ENCODE measurements at regions not wholly inside any gene's neighbourhood (a gene's known extent, or its start where the extent isn't known, plus 50 kb on each side); places are given as distances from the start of the nearest gene placed in this dataset.

DNA sequence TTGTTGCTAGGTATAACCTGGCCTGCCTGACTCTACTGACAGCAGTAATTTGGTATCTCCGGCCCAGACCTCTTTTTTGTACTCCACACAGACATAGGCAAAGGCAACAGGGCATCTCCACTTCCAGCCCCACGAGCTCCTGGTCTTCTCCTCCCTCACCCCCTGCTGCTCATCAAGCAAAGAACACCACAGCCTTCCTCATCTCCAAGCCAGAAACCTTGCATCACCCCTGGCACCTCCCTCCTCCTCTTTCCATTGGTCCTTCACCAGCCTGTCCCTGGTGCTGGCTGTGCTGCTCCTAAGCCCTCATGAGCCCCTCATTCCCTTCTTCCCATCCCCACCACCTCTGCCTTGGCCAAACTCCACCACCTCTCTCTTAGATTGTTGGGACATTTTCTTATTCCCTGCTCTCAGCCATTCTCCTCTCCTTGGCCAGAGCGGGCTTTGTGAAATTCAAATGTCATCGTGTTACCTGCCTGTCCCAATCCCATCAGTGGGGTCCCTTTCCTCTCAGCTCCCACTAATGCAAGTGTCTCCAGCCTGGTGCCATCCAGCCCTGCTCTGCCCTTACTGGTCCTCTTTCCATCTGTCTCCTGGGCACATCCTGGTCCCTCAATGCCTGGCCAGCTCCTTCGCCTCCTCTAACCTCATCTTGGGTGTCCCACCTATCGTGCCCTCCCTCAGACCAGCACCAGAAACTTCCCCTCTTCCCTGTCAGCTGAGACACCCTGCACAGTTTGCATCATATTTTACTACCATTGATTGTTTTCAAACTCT is 77.4 kb downstream of the INHBB start:
- no peak for DNase-seq (ENCODE audit: low read depth)
- in situ Hi-C loops (cut with HindIII; ENCODE audit: low pct_unique_long_range_greater_than_20kb, low sequenced_read_pairs), result no loop called here

DNA sequence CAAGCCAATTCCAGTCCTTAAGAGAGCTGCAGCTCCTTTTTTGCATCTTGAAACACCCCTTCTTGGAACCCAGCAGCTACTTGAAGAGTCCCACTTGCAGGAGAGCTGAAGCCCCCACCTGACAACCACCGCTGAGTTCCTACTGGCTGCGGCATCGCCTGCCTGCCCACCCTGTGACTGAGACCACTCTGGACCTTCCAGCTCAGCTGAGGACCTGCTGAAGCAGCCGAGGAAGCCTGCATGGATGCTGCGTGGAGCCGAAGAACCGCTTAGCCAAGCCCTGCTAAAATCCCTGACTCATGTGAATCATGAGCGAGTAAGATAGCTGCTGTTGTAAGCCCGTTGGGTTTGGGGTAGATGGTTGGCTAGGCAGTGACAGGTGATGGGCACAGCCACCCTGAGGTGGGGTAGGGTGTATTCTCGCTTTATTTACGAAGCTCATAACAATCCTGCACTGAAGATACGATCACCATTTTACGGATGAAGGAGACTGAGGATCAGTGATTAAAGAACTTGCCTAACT is 78.4 kb downstream of the INHBB start:
- in situ Hi-C loops (cut with HindIII; ENCODE audit: low pct_unique_long_range_greater_than_20kb, low sequenced_read_pairs), result no loop called here
- DNase-seq (ENCODE audit: low read depth), result no peak

GRCh38 chr2:120425014-120425413 is 79.1 kb downstream of the INHBB start:
- DNase-seq (ENCODE audit: low read depth), result no peak
- in situ Hi-C loops (cut with HindIII; ENCODE audit: low pct_unique_long_range_greater_than_20kb, low sequenced_read_pairs), result no loop called here

DNA sequence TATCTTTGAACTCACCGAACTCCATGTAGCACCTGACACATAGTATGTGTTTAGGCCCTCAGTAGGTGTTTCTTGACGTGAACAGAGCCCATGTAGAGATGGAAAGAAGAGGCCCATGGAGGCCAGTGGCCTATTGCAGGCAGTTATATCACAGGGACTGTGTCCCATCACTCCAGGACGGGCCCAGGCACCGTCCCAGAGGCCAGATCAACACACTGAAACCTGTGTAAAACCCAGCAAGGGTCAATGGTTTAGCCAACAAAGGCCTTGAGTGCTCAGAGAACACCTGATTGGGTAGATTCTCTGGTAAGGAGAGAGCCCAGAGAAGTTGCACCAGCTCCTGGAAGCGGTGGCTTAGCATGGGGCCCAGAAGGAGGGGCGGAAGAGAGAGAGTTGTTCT is 82.8 kb downstream of the INHBB start:
- in situ Hi-C loops (cut with HindIII; ENCODE audit: low pct_unique_long_range_greater_than_20kb, low sequenced_read_pairs), result no loop called here
- DNase-seq (ENCODE audit: low read depth), result no peak

DNA sequence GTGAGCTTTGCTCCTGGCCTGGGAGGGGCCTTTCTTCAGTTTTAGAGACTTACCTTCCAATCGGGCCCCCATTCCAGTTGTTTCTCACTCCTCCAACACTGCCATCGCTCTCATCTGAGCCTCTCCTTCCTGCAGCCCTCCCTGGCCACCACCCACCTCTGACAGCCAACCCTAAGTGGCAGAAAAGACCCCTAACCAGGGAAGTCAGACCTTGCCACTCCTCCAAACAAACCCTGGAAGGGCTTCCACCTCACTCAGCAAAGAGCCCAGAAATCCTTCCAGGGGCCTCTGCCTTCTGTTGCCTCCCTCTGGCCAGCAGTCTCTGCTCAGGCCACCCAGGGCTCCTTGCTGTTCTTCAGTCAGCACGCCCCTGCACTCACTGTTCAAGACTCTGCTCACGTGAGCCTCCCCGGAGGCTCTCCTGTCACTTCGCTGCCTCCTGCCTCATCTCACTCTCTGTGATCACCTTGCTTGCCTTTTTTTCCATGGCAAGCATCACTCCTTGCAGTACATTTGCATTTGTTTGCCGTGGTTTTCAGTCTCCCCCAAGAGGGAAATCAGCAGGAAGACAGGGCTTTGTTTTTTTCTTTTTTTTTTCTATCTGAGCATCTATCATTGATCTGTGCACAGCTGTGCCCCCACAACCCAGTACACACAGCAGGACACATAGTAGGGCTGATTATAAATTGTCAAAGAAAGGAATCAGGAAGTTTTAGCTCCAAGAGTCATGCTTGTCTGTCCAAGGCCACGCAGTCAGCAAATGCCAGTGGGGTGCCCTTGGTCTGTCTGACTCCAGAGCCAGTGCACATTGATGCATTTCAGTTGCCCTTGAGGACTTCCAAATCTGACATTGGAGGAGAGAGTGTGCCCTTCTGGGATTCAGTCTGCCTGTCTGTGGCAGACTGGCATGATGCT is 83.9 kb downstream of the INHBB start:
- in situ Hi-C loops (cut with HindIII; ENCODE audit: low pct_unique_long_range_greater_than_20kb, low sequenced_read_pairs), result no loop called here
- no peak for DNase-seq (ENCODE audit: low read depth)

DNA sequence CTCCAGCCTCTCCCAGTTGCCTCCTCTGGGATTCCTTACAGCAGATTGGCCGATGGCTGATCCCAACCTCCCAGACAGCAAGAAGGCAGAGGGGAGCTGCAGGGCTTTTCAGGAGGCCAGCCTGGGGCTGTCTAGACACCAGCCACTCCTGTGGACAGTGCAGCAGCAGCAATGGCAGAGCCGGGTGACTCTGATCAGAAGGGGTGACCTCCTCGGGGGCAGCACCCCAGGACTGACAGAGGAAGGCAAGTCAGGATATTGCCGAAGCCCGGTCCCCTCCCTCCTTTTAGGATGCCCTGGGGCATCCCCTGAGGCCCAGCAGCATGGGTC is 84.5 kb downstream of the INHBB start:
- in situ Hi-C loops (cut with HindIII; ENCODE audit: low pct_unique_long_range_greater_than_20kb, low sequenced_read_pairs), result no loop called here
- no peak for DNase-seq (ENCODE audit: low read depth)

DNA sequence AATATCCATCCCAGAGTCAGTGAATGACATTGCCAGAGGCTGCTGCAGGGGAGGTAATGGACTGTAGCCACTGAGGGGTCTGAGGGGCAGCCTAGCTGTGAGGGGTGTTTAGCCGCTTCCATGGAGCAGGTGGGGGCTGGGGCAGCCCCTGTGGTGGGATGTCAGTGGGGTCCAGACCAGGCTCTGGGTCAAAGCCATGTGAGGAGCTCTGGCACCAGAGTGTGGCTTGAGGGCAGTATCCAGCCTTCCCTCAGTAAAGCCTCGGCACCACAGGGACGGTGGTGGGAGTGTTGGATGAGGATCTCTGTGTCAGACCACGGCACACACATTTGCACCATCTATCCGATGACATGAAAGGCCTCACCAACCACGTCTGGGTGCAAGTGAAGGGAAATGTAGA is 85.0 kb downstream of the INHBB start:
- in situ Hi-C loops (cut with HindIII; ENCODE audit: low pct_unique_long_range_greater_than_20kb, low sequenced_read_pairs), result no loop called here
- DNase-seq (ENCODE audit: low read depth), result no peak

DNA sequence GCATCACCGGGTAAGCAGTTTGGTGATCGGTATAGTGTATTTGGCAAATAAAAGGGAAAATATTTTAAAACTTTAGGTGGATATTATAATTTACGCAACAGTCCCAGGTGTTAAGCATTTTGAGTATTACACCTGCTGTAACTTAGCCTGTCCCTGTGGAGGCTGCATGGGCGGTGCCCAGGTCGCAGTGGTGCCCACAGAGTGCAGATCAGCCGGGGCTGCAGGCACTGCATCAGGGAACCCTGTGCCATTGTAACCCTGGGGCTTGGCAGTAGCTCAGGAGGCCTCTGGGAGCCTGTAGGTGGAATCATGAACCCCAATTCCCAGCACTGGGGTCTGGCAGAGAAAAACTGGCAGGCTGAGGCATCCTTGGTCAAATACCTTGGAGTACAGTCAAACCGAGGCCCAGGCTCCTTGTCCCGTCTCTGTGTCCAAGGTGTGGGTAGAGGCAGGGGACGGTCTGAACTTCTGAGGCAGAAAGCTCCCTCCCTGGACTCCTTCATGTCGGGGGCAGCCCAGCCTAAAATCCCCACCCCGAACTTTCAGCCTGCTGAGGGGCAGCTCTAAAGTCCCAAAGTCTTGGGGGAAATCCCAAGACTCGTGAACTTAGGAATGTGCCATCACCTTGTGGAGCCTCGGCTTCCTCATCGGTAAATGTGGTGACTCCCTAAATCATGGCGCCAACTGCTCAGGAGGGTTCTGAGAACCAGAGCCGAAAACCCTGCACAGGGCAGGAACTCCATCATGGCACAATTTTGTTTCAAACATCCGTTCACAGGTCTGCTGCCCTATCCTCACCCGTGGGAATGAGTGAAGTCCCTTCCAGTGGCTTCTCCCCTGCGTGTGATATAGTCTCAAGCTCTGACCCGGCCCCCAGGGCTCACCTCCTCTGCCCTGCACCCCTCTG is 85.7 kb downstream of the INHBB start:
- DNase-seq (ENCODE audit: low read depth), result no peak
- in situ Hi-C loops (cut with HindIII; ENCODE audit: low pct_unique_long_range_greater_than_20kb, low sequenced_read_pairs), result no loop called here

DNA sequence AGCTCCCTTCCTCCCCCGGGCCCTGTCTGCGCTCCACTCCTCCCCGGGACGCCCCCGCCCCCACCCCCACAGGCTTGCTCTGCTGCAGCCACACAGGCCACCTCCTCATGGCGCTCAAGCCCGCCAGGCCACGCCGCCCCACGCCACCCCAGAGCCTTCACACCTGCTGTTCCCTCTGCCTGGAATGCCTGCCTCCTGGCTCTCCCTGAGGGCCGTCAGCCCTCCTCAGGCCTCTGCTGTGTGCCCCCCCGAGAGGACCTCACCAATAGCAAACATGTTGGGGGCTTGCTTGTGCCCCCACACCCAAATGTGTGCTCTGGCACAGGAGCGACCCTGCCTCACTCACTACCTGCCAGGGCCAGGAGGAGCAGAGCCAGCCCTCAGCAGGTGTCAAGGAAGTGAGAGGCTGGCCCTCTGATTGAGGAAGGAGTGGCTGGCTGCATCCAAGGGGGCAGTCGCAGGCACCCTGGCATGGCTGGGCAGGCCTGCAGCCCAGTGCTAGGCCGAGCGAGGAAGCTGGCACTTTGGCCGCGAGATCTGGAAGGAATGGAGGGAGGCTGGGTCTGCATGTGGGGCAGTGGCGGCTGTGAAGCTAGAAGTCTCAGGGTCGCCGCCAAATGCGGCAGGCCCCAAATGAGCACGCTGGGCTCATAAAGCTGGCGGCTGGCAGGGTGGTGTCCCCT is 86.5 kb downstream of the INHBB start:
- in situ Hi-C loops (cut with HindIII; ENCODE audit: low pct_unique_long_range_greater_than_20kb, low sequenced_read_pairs), result no loop called here
- DNase-seq (ENCODE audit: low read depth), result no peak

- in situ Hi-C loops (cut with HindIII; ENCODE audit: low pct_unique_long_range_greater_than_20kb, low sequenced_read_pairs), result no loop called here
- DNase-seq (ENCODE audit: low read depth), result no peak
Measured at GRCh38 chr2:120432976-120433815, 87.3 kb downstream of the INHBB start.

- DNase-seq (ENCODE audit: low read depth), result no peak
- in situ Hi-C loops (cut with HindIII; ENCODE audit: low pct_unique_long_range_greater_than_20kb, low sequenced_read_pairs), result no loop called here
Measured at GRCh38 chr2:120433816-120434290, 87.9 kb downstream of the INHBB start.

DNA sequence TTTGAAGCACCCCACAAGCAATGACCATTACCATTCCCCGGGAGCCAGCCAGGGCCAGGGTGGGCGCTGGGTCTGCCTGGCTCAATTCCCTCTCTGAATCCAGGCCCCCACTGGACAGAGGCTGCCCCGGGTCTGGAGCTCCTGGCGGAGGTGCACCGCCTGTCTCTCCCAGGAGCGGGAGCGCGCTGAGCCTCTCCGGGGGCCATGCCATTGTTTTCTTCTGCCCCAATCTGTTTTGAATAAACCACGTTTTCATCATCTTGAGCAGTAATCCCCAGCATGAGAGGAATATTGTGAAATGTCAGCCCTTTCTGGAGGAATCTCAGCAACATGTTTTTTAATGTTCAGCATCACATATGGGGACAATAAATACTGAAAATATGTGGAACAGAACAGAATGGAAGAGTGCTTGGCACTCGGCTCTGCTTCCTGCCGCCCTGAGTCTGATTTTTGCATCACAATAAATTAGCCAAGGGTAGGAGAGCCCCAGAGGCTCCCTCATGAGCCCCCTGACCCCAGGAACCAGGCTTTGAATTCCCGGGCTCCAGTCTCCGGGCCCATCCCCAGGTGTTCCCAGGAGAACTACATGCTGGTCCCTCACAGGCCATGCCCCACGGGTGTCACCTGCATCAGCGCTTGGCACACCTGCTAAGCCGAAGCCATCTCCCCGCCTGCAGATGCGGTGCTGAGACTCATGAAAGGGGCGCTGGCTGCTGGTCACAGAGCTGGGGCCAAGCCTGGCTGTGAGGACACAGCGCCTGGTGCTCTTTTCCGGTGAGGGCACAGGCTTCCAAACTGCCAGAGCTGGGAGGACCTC is 88.8 kb downstream of the INHBB start:
- in situ Hi-C loops (cut with HindIII; ENCODE audit: low pct_unique_long_range_greater_than_20kb, low sequenced_read_pairs), result no loop called here
- DNase-seq (ENCODE audit: low read depth), result no peak

GRCh38 chr2:120435671-120436459 is 89.9 kb downstream of the INHBB start:
- in situ Hi-C loops (cut with HindIII; ENCODE audit: low pct_unique_long_range_greater_than_20kb, low sequenced_read_pairs), result no loop called here
- DNase-seq (ENCODE audit: low read depth), result no peak

- DNase-seq (ENCODE audit: low read depth), result no peak
- in situ Hi-C loops (cut with HindIII; ENCODE audit: low pct_unique_long_range_greater_than_20kb, low sequenced_read_pairs), result no loop called here
Measured at GRCh38 chr2:120436460-120436739, 90.5 kb downstream of the INHBB start.

GRCh38 chr2:120436885-120437603 is 91.1 kb downstream of the INHBB start:
- in situ Hi-C loops (cut with HindIII; ENCODE audit: low pct_unique_long_range_greater_than_20kb, low sequenced_read_pairs), result no loop called here
- DNase-seq (ENCODE audit: low read depth), result peak; percentile 72

All from Caki2 (cell line).